T-helper 2 cell treated with Interferon-gamma antibody and Interleukin-4, amounts not matched to agents 100 ng/mL and 5 ng/mL, for 36 hours (primary cell): ENCODE measurements at regions not wholly inside any gene's neighbourhood (a gene's known extent, or its start where the extent isn't known, plus 50 kb on each side); places are given as distances from the start of the nearest gene placed in this dataset.
"Not testable (repeated sequence)": the region's sequence is repeated elsewhere in the genome, so short reads cannot be mapped to it uniquely, and the experiment has no call there.

Source experiments
- intact Hi-C: fragments of 100-400 bp; cut with micrococcal nuclease; formaldehyde crosslinking; loops from one replicate; pipeline ENCODE4 v1.15.1; 2023

DNA sequence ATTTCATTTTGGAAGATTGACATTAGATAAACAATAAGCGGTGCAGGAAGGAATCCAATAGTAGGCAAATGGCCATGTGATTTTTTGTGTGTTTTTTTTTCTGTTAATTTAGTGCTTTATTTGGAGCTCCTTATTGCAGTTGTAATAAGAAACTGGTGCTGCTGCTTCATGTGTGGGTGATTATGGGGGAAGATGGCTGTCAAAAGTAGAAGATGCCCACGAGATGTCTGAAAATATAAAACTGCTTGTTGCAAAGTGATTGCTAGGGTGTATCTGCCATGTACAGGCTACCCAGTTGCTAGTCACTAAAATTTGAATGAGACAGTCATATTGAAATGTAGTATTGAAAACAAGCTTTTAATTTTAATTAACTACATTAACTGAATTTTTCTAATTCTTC is 216.7 kb upstream of the FTMT start:
- intact Hi-C loops, result no loop called here

DNA sequence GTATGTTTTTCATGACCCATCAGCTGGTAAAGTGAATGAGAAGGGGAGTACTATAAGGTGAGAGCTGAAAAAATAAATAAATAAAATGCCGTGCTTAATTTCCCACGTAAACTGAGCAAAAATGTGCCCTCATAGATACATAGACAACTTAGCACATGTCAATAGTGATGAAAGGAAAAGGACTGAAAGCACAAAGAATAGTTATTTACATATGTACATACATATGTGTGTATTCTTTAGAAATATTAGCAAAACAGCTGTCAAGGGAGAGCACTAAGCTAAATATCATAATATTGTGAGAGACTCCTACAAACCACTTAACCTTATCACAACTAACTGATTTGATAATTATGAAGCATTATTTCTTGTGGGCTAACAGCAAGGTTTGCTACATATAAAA is 213.6 kb upstream of the FTMT start:
- intact Hi-C loops, result no loop called here

DNA sequence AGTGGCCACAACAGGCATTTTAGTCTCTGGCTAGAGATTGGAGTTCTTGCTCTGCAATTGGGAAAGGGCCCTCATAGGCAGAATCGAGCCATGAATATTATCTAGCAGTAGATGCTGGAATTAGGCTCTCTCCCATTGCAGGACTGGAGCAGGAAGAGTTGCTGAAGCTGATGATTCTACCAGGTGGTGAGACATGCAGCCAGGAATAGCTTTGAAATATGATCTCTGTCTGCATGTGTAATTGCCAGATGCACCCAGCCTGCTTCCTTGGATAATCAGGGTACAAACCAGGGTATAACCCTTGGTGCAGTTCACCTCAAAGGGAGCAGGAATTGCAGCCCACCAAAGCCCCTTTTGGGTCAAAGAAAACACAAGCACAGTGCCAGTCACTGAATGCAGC is 211.4 kb upstream of the FTMT start:
- intact Hi-C loops, result no loop called here

DNA sequence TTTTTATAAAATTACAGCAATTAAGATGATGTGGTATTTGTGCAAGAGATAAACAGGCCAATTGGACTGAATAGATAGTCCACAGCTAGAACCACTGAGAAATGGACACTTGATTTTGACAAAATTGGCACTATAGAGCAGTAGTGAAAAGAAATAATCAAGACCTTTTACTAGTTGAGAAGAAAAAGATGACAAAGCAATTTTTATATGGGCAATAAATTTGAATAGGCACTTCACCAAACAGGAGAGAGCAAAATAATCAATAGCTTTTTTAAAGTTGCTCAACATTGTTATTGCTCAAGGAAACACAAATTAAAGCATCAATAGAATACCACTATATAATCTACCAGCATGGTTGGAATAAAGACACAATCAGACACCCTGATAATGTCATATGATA is 193.5 kb upstream of the FTMT start:
- intact Hi-C loops, result no loop called here

- intact Hi-C loops, result no loop called here
Observed at GRCh38 chr5:121660142-121660541, 191.5 kb upstream of the FTMT start.

- intact Hi-C loops, result not testable (repeated sequence)
Observed at GRCh38 chr5:121665542-121665941, 186.1 kb upstream of the FTMT start.

DNA sequence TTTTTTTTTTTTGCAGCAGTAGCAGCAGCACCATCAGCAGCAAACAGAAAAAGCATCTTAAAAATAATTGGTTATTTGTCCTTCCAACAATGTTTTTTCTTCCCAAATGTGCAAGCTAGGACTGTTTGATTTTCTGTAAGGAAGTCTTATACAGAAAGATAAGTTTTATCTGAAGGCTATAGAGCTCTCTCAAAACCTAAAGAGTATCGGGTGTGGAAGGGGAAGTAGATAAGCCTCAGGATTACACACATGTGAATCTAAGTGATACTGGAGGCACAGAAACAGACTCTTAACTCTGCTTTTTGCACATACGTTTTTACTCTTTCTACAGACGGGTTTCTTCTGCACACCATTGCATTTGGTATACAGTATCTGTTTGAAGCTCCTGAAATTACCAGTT is 184.4 kb upstream of the FTMT start:
- intact Hi-C loops, result no loop called here

- intact Hi-C loops, result no loop called here
Observed at GRCh38 chr5:121668635-121669034, 183.0 kb upstream of the FTMT start.

- intact Hi-C loops, result no loop called here
Observed at GRCh38 chr5:121671624-121672023, 180.1 kb upstream of the FTMT start.

- intact Hi-C loops, result no loop called here
Observed at GRCh38 chr5:121675924-121676323, 175.8 kb upstream of the FTMT start.

GRCh38 chr5:121681229-121681855 is 170.3 kb upstream of the FTMT start:
- intact Hi-C loops, result loop anchor here (5.0 kb wide), 1 partner anchor 299 kb away; no protein-coding TSS in a partner anchor

DNA sequence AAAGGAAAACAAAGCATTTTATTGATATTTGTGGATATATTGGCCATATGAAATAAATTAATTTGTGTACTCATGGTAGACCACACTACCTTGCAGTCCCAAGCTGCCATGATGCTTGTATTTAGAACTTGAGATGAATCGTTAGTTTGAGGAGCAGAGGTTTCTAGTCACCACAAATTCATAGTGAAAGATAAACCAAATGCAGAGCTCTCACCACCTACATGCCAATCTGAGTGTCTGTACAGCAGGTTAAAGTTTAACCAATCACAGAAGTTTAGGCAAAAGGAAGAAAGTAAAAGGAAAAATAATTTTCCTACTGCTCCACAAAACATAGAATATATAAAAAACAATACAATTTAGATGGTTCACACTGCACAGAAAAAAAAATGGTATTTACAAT is 163.6 kb upstream of the FTMT start:
- intact Hi-C loops, result no loop called here

DNA sequence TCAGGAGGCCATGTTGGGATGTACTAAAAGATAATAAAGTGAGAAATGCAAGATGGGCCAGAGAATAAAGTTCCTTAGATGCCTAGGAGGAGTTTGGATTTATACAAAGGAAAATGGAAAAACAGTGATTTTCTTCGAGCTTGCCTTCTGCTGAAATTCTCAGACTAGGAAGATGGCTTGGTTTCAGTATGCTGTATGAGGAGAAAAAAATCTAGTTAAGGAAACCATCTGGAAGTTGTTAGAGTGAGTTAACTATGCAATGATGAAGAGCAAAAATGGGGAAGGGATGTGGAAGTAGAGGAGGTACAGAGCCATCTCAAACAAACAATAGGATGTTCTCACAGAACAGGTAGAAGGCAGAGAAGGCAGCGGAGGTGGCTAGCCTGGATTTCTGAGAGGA is 162.9 kb upstream of the FTMT start:
- intact Hi-C loops, result no loop called here

- intact Hi-C loops, result no loop called here
Observed at GRCh38 chr5:121691478-121691877, 160.2 kb upstream of the FTMT start.

DNA sequence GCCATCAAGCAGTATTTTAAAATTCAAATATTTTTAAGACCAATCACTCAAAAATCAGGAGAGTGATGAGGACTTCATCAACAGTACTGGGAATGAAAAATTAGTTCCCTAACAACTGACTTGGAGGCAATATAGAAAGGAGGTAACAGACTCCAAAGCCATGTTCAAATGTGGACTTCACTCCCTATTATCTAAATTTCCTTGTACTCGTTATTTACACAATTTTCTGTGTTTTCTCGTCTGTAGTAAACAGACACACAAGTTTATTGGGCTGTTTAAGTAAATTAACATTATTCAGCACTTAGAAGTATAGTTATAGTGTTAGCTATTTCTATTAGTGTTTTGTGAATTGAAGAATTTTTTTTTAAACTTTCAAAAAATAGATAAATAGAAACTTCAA is 159.5 kb upstream of the FTMT start:
- intact Hi-C loops, result no loop called here

GRCh38 chr5:121693864-121694263 is 157.8 kb upstream of the FTMT start:
- intact Hi-C loops, result no loop called here

- intact Hi-C loops, result no loop called here
Observed at GRCh38 chr5:121695307-121695706, 156.4 kb upstream of the FTMT start.

- intact Hi-C loops, result no loop called here
Observed at GRCh38 chr5:121698690-121699089, 153.0 kb upstream of the FTMT start.

GRCh38 chr5:121701731-121702130 is 150.0 kb upstream of the FTMT start:
- intact Hi-C loops, result no loop called here

- intact Hi-C loops, result no loop called here
Observed at GRCh38 chr5:121702682-121703081, 149.0 kb upstream of the FTMT start.

DNA sequence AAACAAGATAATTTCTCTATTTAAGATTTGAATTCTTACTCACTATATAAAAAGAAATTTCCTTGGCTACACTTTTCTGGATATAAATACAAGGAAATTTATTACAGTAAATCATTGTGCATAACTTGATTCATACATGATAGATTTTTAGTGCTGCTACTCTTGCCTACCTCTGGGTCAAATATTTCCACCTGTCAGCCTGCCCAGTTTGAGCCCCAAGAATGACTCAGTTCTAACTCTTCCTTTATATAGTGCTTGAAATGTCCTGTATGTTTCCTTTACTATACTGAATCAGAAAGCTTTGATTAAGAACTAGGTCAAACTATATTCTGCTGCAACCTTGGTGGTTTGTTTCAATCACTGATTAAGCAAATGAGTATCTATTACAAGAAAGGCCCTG is 147.4 kb upstream of the FTMT start:
- intact Hi-C loops, result no loop called here

- intact Hi-C loops, result no loop called here
Observed at GRCh38 chr5:121706686-121707085, 145.0 kb upstream of the FTMT start.

GRCh38 chr5:121707178-121707577 is 144.5 kb upstream of the FTMT start:
- intact Hi-C loops, result no loop called here

- intact Hi-C loops, result no loop called here
Observed at GRCh38 chr5:121711416-121711815, 140.3 kb upstream of the FTMT start.
